ENCODE measurements at regions not wholly inside any gene's neighbourhood (a gene's known extent, or its start where the extent isn't known, plus 50 kb on each side); places are given as distances from the start of the nearest gene placed in this dataset.

DNA sequence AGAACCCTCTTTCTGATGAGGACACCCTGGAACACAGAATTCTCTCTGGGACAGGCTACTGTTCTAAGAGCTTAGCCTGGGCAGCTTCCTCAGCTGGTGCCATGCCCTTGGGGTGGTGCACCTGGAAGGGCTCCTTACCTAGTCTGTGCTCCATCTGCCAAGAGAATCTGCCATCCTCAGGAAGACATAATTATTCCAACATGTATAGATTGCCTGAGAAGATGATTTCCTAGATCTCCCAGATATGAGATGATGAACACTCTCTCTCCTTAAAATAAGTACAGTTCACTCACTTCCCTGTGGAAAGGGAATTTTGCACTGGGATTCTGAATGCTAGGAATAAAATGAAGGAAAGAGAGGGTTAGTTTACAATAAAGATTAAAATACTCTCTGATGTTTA lies 87.6 kb downstream of the NENF start:
- TF ChIP-seq, protein P1, sequence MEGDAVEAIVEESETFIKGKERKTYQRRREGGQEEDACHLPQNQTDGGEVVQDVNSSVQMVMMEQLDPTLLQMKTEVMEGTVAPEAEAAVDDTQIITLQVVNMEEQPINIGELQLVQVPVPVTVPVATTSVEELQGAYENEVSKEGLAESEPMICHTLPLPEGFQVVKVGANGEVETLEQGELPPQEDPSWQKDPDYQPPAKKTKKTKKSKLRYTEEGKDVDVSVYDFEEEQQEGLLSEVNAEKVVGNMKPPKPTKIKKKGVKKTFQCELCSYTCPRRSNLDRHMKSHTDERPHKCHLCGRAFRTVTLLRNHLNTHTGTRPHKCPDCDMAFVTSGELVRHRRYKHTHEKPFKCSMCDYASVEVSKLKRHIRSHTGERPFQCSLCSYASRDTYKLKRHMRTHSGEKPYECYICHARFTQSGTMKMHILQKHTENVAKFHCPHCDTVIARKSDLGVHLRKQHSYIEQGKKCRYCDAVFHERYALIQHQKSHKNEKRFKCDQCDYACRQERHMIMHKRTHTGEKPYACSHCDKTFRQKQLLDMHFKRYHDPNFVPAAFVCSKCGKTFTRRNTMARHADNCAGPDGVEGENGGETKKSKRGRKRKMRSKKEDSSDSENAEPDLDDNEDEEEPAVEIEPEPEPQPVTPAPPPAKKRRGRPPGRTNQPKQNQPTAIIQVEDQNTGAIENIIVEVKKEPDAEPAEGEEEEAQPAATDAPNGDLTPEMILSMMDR (IDR thresholded peaks at IDR 0.05; ENCODE audit: poor library complexity): no peak
- TF ChIP-seq EZH2 (IDR thresholded peaks at IDR 0.05; ENCODE audit: borderline replicate concordance): no peak
